ENCODE measurements at regions not wholly inside any gene's neighbourhood (a gene's known extent, or its start where the extent isn't known, plus 50 kb on each side); places are given as distances from the start of the nearest gene placed in this dataset.
A peak's percentile ranks its signal among the peaks of the same experiment; 100 is the strongest.

DNA sequence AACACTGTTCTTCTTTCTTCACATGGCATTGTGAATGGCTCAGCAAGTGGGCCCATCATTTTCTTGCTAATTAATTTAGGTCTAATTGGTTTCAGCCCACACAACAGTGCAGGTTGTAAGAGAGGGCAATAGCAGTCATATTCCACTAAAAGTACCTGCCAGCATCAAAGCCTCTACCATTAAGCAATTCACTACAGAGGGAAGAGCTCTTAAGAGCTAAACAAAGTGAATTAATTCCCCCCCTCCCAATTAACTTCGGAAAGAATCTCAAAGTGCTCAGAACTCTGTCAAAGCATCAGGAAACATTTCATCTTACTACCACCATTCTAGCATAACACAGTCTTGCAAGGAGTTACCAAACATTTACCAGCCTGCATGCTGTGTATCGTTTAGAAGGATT, 133.9 kb upstream of the UBASH3B start:
- no peak for DNase-seq

DNA sequence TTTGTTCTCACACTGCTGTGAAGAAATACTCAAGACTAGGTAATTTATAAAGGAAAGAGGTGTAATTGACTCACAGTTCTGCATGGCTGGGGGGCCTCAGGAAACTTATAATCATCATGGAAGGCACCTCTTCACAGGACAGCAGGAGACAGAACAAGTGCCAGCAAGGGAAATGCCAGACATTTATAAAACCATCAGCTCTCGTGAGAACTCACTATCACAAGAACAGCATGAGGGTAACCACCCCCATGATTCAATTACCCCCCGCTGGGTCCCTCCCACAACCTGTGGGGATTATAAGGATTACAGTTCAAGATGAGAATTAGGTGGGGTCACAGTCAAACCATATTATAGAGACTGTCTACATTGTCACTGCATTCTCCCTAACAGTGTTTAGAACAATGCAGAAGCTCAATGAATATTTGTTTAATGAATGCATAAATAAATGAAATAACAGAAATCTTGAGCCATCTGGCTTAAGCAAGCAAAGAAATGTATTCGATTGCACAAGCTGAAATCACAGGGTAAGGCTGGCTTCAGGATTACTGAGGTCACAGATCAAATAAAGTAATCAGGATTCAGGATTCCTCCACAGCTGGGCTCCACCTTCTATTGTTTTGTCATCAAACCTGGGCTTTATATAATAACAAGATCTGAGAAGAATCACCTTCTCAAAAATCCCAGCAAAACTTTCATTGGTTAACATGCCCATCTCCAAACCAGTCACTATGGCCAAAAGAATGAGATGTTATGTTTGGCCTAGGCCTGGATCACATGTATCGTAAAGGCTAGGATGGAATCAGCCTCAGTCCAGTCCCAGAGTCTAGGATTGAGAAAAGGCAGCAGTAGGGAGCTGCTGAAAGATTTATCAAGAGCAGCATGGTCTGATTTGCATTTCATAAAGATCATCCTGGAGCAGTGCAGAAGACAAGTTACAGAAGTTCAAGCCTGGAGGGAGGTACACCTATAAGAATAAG, 137.8 kb upstream of the UBASH3B start:
- no peak for DNase-seq

DNA sequence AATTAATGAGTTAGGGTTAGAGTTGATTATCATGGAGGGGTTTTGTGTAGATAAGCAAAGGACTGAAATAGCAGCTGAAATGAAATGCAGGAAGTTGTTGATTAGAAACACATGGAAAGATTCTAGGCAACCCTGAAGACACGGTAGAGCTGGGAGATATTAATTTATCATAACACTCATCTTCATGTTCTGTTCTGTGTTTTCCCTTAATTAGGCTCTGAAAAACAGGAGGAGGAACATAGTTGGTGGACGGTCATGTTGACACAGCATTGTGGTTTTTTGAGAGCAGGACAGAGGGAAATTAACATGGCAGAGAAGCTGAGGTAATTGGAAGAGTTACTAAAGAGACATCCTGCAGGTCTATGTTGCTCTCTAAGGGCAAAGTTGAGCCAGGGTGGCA, 138.8 kb upstream of the UBASH3B start:
- DNase-seq: no peak

DNA sequence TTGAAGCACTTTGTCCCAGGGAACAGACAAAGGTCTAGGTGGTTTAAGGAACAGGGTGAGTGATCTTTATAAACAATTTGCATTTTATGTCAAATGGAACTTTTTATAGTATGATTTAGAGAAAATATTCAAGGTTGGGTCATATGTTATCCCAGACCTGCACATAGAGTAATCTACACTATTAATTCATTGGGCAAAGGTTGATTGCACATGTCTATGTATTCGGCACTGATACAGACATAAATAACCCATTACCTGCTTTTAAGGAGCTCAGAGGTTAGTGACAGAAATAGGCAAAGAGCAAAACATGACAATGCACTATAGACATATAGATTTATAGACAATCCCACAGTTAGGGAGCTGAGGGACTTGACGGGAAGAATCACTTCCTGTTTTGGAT, 141.5 kb upstream of the UBASH3B start:
- DNase-seq: no peak

DNA sequence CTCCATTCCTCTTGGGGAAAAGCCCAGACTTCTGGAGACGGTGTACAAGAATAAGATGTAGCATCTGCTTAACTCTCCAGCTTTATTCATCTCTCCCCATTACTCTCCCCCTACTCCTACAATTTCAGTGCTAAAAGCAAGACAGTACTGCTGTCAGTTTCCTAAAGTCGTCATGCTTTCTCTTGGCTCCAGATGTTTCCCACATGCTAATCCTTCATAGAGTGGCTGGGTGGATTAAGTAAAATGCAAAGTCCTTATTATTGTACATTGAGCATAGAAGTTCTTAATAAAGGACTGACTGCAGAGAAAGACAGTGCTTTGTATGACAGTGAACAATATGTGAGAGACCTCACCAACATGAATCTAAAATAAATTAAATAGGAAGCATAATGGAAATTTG, 142.2 kb upstream of the UBASH3B start:
- no peak for DNase-seq

DNA sequence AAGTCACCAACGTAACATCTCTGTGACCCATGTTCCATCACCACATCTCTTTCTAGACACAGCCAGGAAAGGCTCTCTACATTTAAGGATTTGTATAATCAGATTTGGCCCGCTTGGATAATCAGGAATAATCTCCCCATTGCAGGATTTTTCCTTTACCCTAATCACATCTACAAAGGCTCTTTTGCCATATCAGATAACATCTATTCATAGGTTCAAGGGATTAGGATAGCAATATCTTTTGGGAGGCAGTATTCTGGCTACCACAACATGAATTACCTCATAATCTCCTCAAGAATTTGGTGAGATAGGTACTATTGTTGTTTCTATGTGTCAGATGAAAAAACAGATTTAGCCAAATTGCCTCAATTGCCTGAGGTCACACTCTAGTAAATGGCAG, 142.8 kb upstream of the UBASH3B start:
- no peak for DNase-seq

DNA sequence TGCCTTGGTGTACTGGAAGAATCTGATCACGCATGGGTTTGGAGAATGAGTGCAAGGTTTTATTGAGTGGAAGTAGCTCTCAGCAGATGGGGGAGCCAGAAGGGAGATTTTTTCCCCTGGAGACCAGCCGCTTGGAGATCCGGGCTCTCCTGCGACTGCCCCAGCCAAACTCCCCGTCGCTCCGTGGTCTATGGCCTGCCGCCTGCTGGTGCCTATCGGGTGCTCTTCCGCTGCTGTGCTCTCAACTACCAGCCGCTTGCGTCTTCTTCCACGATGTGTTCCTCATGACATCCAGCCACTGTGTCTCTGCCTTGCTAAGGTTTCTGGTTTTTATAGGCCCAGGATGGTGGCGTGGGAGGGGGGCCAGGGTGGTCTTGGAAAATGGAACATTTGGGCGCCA, 145.6 kb upstream of the UBASH3B start:
- DNase-seq: no peak

DNA sequence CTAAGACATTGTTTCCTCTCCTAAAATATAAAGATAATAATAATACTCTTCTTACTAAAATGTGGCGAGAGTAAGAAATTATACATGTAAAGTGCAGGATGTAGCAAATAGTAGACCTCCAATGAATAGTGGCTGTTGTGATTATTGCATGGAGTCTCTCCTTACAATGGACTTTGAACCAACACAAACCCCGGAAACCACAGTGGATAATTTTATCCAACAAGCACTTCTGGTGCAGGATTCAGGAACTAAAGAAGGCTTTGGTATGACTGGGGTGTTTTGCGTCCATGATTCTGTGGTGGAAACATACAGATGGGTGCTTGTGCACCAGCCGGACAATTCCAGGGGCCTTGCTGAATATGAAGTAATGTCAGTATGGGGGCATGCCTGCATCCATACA, 146.4 kb upstream of the UBASH3B start:
- no peak for DNase-seq

DNA sequence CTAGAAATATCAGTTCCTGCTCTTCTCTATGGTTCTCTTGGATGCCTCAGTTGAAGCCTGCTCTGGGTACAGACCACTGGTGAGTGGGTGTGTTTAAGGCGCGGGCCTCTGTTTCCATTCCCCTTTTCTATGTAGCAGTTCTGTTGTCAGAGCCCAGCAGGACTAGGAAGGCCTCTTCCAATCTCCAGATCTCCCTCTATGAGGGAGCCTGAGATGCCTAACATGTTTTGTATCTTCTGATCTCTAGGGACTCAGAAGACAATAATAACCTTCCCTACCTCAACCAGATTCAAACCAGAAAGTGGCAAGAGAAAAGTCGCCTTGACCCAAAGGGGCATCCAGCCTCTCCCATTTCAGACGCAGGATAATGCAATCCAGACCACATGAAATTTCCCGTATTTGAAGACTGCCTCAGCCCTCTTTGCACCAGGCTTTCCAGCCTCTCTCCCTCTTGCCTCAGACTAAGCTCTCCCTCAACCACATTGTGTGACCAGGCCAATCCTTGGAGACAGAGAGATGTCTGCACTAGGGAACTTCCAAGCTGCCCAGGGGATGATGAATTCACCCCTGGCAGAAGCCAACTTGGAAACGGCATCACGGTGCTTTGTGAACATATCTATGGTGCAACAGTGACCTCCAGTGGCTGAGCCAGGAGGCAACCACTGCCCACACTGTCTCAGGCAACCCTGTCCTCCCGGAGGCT, 150.1 kb upstream of the UBASH3B start:
- DNase-seq: peak; percentile 62

DNA sequence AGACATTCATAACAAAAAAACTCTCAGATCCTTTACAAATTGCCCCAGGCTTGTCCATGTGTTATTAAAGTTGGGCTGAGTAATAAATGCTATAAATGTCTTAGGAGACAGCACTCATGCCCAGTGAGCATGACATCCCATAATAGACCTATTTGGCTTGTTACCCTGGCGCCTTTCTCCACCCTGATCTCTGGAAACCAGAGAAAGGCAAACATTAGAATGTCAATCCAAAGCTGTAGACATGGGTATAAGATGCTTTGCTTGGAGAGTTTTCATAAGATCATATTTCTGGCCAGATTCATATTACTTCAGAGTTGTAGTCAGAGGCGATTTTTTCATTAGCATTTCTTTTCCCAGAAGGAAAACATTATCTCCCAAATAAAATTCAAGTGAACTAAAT, 161.3 kb upstream of the UBASH3B start:
- no peak for DNase-seq

DNA sequence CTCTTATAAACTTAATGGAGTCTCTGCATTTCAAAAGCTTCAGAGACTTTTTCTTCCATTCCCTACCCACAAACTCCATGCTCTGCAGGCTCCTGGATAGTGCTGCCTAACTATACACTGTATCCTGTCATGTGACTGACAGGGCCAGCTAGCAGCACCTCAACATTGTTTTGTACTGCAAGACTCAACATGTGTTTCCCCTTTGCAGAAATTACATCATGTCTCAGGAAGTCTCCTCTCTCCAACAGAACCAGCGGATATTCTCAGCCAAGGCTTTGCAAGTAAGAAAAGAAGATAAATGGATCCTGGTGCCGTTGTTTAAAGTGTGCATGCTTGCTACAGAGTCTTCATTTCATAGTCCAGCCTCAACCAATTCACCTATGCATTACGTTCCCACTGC, 164.0 kb upstream of the UBASH3B start:
- DNase-seq: no peak

DNA sequence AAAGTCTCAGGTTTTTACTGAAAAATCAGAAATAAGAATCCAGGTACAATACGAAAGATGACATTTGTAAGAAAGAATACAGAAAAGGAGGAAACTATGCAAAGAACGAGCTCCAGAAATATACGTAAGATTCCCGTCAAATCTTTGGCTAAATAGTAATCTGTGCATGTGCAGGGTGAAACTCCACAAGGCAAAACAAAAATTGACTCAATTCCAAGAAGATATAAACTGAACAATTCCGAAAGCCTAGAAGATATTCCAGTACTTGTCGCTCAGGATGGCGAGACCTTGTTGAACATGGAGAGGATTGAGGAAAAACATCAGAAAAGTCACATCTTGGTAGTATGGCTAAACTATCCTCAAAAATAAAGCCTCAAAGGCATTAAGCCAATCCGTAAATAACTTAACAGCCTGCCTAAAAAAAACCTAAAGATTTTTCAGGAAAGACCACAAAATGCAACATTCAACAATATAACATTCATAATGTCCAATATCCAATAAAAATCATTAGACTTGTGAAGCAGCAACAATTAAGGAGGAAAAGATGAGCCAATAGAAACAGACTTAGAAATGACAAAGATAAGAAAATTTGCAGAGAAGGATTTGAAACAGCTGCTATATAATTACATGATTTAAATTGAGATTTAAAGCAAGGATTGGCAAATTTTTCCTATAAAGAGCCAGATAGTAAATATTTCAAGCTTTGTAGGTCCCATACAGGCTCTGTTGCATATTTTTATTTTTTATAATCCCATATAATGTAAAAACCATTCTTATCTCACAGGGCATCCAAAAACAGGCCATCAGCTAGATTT, 166.4 kb upstream of the UBASH3B start:
- no peak for DNase-seq

DNA sequence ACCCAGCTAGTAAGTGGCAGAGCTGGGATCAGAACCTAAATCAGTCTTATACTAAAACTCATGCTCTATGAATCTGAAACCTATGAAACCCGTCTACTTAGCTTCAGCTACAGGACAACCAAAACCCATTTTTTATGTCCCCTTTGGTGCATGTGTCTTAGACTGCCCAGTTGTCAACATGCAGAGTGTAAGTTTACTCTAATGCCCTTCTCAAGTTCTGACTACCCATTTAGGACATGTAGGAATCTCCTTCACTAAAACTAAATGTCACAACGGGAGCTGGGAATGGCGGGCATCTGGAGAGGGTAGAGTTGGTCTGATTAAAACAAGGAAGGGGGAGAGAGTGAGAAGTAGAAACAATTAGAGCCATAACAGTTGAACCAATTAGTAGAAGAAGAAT, 167.9 kb upstream of the UBASH3B start:
- no peak for DNase-seq

DNA sequence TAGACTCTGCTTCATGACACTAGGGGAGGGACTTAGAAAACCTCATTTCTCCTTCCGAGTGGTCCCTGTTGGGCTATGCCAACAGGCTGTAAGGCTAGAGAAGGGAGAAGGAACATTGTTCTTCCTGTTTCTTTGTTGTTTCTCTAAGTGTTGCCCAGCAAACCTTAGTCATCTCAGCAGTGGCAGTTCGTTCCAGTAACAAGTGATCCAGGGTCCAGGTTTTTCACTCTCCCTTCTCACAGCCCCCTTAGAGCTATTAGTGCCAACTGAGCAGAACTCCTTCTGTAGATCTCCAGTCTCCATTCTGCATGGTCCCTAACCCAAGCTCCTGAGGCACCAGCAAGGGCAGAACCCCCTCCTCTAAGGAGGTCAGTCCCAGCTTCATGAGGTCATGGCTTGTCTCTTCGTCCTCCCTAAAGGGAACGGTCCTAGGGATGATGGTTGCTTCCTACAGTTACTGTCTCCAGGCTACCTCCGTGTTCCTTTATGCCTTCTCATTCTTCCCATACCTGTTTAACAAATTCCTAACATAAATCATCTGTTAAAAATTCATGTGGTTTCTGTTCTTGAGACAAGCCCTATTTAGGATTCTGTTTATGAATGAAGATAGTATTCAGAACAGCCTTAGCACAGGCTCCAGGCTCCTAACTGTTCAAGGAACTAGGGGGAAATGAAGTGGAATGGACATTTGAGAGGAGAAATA, 168.6 kb upstream of the UBASH3B start:
- no peak for DNase-seq

DNA sequence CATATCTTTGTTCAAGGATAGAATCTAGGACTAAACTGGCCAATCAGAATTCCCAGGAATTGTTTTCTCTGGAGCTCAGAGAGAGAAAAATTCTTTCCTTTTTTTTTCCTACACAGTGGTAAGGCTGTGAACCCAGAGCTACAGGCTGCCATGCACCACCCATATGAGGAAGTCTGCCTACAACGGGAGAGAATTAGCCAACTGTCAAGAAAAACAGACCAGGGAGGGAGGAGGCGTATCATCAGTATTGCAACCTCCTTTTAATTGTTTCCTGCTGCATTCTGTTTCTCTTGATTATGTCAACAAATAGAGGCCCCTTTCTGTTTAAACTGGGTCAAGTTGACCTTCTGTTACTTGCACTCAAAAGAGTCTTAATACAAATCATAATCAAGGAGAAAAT, 176.5 kb upstream of the UBASH3B start:
- no peak for DNase-seq

DNA sequence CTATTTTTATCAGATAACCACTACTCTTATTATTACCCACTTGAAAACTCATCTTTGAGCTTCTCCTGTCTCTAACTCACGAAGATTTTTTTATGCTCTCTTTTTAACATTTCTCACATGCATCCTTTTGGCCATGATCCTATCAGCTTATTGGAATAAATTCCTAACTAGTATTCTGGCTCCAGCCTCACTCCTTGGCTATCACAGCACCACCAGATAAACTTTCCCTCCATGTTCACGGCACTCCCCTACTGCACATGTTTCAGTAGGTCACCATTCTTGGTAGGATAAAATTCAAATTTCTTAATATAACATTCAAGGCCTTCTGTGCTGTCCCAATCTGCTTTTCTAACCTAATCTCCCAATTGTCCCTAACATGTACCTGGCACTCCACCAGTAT, 186.6 kb upstream of the UBASH3B start:
- DNase-seq: no peak

DNA sequence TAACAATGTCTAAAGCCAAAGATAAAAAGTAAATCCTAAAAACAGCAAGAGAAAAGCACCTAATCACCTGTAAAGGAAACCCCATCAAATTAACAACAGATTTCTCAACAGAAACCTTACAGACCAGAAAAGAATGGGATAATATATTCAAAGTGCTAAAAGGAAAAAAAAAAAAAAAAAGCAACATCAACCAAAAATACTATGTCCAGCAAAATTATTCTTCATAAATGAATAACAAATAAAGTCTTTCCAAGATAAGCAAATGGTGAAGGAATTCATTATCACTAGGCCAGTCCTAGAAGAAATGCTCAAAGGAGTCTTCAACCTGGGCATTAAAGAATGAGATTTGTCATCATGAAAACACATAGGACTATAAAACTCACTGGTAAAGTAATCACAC, 192.0 kb upstream of the UBASH3B start:
- no peak for DNase-seq

DNA sequence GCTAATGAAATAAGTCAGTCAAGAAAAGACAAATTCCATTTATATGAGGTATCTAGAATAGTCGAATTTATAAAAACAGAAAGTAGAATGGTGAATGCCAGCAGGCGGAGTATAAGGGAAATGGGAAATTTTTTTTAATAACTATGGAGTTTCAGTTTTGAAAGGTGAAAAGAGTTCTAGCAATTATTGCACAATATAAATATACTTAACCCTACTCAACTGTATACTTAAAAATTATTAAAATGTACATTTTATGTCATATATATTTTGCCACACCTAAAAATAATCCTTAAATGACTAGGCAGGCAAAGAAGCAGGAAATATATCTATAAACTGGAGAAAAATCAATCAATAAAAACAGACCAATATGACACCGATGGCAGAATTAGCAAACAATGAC, 196.5 kb upstream of the UBASH3B start:
- DNase-seq: no peak

DNA sequence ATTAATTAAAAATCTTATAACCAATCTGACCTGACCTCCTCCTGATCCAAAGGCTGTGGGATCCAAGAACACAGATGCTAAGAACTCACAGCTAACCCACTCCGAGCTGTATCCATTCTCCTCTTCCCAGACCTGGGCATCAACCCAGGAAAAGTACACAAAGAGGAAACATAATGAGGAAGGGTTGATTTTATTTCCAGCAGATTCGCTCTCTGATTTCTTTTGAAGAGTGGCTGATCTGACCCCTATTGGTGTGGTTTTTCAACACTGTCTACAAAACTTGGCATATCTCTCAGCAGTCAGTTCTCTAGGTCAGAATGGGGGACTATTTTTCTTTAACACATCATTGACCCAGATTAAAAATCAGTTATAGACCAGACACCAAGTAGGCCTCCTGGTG, 201.9 kb upstream of the UBASH3B start:
- DNase-seq: no peak

DNA sequence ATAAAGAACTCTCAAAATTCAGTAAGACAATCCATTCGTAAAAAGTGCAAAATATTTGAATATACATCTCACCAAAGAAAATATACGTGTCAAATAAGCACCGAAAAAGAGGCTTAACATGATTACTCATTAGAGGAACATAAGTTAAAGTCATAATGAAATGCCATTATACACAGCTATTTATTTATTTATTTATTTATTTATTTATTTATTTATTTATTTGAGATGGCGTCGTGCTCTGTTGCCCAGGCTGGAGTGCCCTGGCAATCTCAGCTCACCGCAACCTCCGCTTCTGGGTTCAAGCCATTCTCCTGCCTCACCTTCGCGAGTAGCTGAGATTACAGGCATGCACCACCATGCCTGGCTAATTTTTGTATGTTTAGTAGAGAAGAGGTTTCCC, 203.6 kb upstream of the UBASH3B start:
- DNase-seq: no peak

DNA sequence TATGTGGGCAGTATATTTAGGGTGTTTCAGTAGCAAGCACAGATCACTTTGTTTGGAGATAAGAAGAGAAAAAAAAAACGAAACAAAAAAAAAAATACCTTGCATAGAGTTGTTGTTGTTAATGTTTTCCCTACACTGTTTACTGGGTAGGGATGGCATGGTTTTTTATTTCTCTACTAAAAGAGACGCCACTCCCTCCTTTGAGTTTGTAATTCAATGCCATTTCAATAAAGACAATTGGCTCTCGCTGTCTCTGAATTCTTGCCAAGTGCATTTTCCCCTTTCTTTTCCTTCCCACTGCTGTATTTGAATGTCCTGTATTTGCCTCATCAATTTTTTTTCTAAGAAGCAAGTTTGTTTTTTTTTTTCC, 213.9 kb upstream of the UBASH3B start:
- no peak for DNase-seq

DNA sequence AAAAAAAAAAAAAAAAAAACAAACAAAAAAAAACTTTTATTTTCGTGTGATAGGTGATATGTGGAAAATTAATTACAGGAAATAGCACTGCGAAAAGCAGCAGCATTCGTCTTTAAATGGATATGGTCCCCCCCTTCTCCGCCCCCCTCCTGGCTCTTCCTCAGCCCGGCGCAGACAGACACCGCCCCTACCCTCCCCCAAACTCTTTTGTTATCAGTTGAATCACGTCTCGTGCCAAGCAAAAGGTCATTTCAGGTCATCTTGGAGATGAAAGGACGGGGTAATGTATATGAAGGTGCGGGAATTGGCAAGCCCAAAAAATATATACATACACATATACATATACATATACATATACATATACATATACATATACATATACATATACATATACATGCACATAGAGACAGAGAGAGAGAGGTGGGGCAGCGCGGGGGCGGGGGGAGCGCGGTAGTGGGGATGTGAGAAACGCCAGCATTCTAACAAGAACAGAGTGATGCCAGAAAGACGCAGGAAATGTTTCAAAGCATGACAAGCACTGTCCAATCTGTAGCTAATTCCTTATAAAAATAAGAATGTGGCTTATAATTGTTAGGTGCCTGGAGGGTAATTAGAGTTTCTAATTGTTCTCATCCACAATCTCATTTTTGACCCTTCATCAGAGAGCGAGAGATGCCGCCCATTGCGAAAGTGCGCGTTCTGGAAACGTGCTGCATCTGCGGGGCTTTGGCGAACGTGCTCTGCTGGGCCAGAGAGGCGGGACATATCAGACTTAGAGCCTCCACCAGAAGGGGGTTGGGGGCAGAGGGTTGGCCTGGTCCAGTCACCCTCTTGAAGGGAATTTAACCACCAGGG, 214.5 kb upstream of the UBASH3B start:
- DNase-seq: no peak
